ENCODE measurements at regions not wholly inside any gene's neighbourhood (a gene's known extent, or its start where the extent isn't known, plus 50 kb on each side); places are given as distances from the start of the nearest gene placed in this dataset.

- TF ChIP-seq HNF1A (IDR thresholded peaks at IDR 0.05; ENCODE audit: low read depth): peak; percentile 94
- peak; percentile 93; the same call in 1 of the 2 replicates for TF ChIP-seq HNF1A (CRISPR knock-in tag; IDR thresholded peaks at IDR 0.05; ENCODE audit: borderline replicate concordance)
- TF ChIP-seq KDM5B (CRISPR knock-in tag; IDR thresholded peaks at IDR 0.05; ENCODE audit: borderline replicate concordance): no peak
- TF ChIP-seq ZNF329 (CRISPR knock-in tag; IDR thresholded peaks at IDR 0.05; ENCODE audit: low read depth): no peak
- 0 out of 2 replicates have a peak, but pooled peaks have one; percentile 6 for TF ChIP-seq MAFF (IDR thresholded peaks at IDR 0.05; ENCODE audit: low read depth, low read length)
- TF ChIP-seq ZNF577 (CRISPR knock-in tag; IDR thresholded peaks at IDR 0.05; ENCODE audit: borderline replicate concordance, low read depth): no peak
- TF ChIP-seq NBN (conservative IDR thresholded peaks at IDR 0.05): no peak
- TF ChIP-seq ZNF30 (CRISPR knock-in tag; IDR thresholded peaks at IDR 0.05): no peak
- 0 out of 2 replicates have a peak, but pooled peaks have one; percentile 45 for TF ChIP-seq ZNF709 (CRISPR knock-in tag; IDR thresholded peaks at IDR 0.05)
- TF ChIP-seq E2F1 (CRISPR knock-in tag; IDR thresholded peaks at IDR 0.05): no peak
- TF ChIP-seq KDM2A (CRISPR knock-in tag; IDR thresholded peaks at IDR 0.05; ENCODE audit: borderline replicate concordance, low read depth): peak; percentile 62
- TF ChIP-seq PHF8 (CRISPR knock-in tag; IDR thresholded peaks at IDR 0.05): no peak; the same call in 1 of the 2 replicates
- no peak for TF ChIP-seq MLXIP (CRISPR knock-in tag; IDR thresholded peaks at IDR 0.05; ENCODE audit: borderline replicate concordance)
- TF ChIP-seq NR2F1 (CRISPR knock-in tag; IDR thresholded peaks at IDR 0.05): peak; percentile 27; a peak in 2 of 4 replicates
- TF ChIP-seq MYPOP (CRISPR knock-in tag; IDR thresholded peaks at IDR 0.05): peak; percentile 87; the same call in 1 of the 2 replicates
- TF ChIP-seq KDM4B (CRISPR knock-in tag; IDR thresholded peaks at IDR 0.05): no peak
- TF ChIP-seq, protein P1, sequence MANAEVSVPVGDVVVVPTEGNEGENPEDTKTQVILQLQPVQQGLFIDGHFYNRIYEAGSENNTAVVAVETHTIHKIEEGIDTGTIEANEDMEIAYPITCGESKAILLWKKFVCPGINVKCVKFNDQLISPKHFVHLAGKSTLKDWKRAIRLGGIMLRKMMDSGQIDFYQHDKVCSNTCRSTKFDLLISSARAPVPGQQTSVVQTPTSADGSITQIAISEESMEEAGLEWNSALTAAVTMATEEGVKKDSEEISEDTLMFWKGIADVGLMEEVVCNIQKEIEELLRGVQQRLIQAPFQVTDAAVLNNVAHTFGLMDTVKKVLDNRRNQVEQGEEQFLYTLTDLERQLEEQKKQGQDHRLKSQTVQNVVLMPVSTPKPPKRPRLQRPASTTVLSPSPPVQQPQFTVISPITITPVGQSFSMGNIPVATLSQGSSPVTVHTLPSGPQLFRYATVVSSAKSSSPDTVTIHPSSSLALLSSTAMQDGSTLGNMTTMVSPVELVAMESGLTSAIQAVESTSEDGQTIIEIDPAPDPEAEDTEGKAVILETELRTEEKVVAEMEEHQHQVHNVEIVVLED (CRISPR knock-in tag; IDR thresholded peaks at IDR 0.05; ENCODE audit: borderline replicate concordance): no peak
Measured at GRCh38 chr20:6704132-6704861, 63.2 kb upstream of the BMP2 start (continued).
